Panc1 (cell line): ENCODE measurements at regions not wholly inside any gene's neighbourhood (a gene's known extent, or its start where the extent isn't known, plus 50 kb on each side); places are given as distances from the start of the nearest gene placed in this dataset.

Experiments
- ATAC-seq: fragments of 200-7000 bp; cut with Tn5 transposase; 2 replicates; pipeline ENCODE4 v1.9.1; 2020; ENCODE audit warnings: mild to moderate bottlenecking, moderate library complexity
- BruUV-seq: library from RNA; stranded (reverse); fragments of 400-500 nt; replicated peaks from 2 replicates; lab custom pipeline; 2021; lab: Mats Ljungman, UMichigan
- CTCF ChIA-PET: fragments of 300-600 bp; sonication (Branson Sonifier 250); formaldehyde crosslinking; loops from one replicate; lab custom pipeline; 2022; ENCODE audit warnings: antibody characterized with exemption; lab: Charles Lee
- POLR2A ChIA-PET: fragments of 300-600 bp; sonication (Branson Sonifier 250); formaldehyde crosslinking; loops from one replicate; lab custom pipeline; 2022; ENCODE audit warnings: antibody characterized with exemption; lab: Charles Lee
- DNase-seq: peaks from one replicate; pipeline ENCODE4 v3.0.0-alpha.2; 2010; ENCODE audit warnings: low read depth, low spot score
- H3K27ac ChIP-seq: 2 replicates; pipeline ENCODE4 v1.5.1; 2011; ENCODE audit warnings: mild to moderate bottlenecking, low read length, inconsistent platforms
- H3K27me3 ChIP-seq: fragments of 200-500 bp; sonication (Bioruptor generic); 2 replicates; pipeline ENCODE4 v1.6.0; 2014; ENCODE audit warnings: low read length, inconsistent platforms; ENCODE audit not compliant: control insufficient read depth, insufficient read depth
- H3K36me3 ChIP-seq: fragments of 200-500 bp; sonication (Bioruptor generic); 2 replicates; pipeline ENCODE4 v1.5.1; 2014; ENCODE audit warnings: inconsistent platforms, mild to moderate bottlenecking, low read length, moderate library complexity; ENCODE audit not compliant: control insufficient read depth, insufficient read depth
- H3K4me1 ChIP-seq: 2 replicates; pipeline ENCODE4 v1.5.1; 2011; ENCODE audit warnings: inconsistent platforms, mild to moderate bottlenecking, low read length, moderate library complexity; ENCODE audit not compliant: control insufficient read depth, insufficient read depth
- H3K4me3 ChIP-seq, 2 experiments: 2 replicates each; pipeline ENCODE4 v1.5.1; 2011 to 2012; ENCODE audit warnings: low read depth in 2 of 2, low read length in 2 of 2, mild to moderate bottlenecking in 2 of 2, inconsistent platforms in 1 of 2, moderate library complexity in 1 of 2
- H3K9me3 ChIP-seq: fragments of 200-500 bp; sonication (Bioruptor generic); 2 replicates; pipeline ENCODE4 v1.5.1; 2014; ENCODE audit warnings: low read depth, mild to moderate bottlenecking, inconsistent platforms, low read length, moderate library complexity; ENCODE audit not compliant: control insufficient read depth, insufficient read depth
- CTCF ChIP-seq: fragments of 450-650 bp; IDR thresholded peaks from 2 replicates; pipeline ENCODE4 v1.5.1; 2017; ENCODE audit warnings: mild to moderate bottlenecking
- POLR2AphosphoS5 ChIP-seq: IDR thresholded peaks from 2 replicates; pipeline ENCODE4 v1.6.1; 2012; ENCODE audit warnings: mild to moderate bottlenecking, low read depth, low read length, moderate library complexity
- REST ChIP-seq, 2 experiments: IDR thresholded peaks; 2 replicates each; pipeline ENCODE4 v1.6.1; 2011 to 2012; ENCODE audit warnings: low read depth in 2 of 2, control low read depth in 1 of 2, low read length in 1 of 2, mild to moderate bottlenecking in 1 of 2, moderate library complexity in 1 of 2; ENCODE audit not compliant: insufficient read depth in 1 of 2
- SIN3A ChIP-seq: IDR thresholded peaks from 2 replicates; pipeline ENCODE4 v1.6.1; 2012; ENCODE audit warnings: low read depth, mild to moderate bottlenecking, low read length, moderate library complexity, borderline replicate concordance; ENCODE audit not compliant: insufficient read depth
- TCF7L2 ChIP-seq: IDR thresholded peaks from 2 replicates; pipeline ENCODE4 v1.6.1; 2011; ENCODE audit warnings: mild to moderate bottlenecking, low read depth, low read length, inconsistent platforms
- in situ Hi-C: cut with HindIII; loops from 2 replicates; pipeline ENCODE4 v1.10.0; 2016; ENCODE audit warnings: low sequenced_read_pairs, low pct_unique_long_range_greater_than_20kb
- intact Hi-C: fragments of 100-400 bp; cut with micrococcal nuclease; formaldehyde crosslinking; loops from one replicate; pipeline ENCODE4 v1.10.0; 2022; ENCODE audit not compliant: unreplicated experiment

- Histone ChIP-seq H3K9me3 (no peaks in the 10 kb centered on the region), H3K27ac (no peak overlapping the region), H3K4me1 (no peaks in the 10 kb centered on the region), H3K27me3 (no peaks in the 10 kb centered on the region), H3K4me3 (no peak overlapping the region), H3K36me3 (no peaks in the 10 kb centered on the region)
- intact Hi-C loops = no loop called here
- ATAC-seq (no peak), DNase-seq (no peak)
- CTCF ChIA-PET = no interaction called here
- BruUV-seq = no TSS peak
- TF ChIP-seq CTCF (no peak), TCF7L2 (no peak), SIN3A (no peak), REST (IDR thresholded peaks at IDR 0.05; ENCODE audit: insufficient read depth in 1 of 2, low read depth in 2 of 2, low read length in 1 of 2) (no peak), POLR2AphosphoS5 (no peak)
- POLR2A ChIA-PET = no interaction called here
- in situ Hi-C loops = no loop called here
Measured at GRCh38 chr2:236767941-236768340, 198.3 kb downstream of the ACKR3 start.

DNA sequence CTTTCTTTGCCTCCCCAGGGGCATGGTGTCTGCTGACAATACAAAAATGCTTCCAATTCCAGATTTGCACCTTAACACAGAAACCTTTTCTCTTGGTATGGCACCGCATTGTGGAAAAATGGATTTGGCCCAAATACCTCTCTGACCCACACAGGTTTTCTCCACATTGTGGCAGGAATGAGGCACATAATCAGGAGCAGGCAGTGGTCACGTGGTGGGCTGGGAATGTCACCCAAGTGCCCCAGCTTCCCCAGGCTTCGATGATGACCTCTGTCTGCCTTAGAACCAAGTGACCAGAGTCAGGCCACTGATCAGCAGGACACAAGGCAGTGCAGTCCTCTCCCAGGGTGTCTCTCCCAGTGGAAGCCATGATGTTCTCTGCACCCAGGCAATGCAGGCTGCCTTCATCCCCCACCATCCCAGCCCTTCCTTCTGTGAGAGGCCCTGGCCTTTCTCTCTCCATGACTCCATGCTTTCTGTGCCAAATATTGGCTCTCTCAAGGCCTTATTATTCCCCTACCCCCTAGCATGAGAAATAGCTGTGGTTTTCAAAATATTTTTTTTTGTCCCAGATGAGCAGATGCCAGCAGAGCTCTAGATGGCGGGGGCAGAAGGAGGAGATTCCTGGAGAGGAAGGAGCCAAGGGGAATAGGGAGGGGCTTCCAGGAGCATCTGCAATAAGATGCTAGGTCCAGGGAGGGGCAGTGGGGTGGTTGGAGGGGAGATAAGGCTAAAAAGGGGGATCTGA lies 198.9 kb downstream of the ACKR3 start:
- intact Hi-C loops = no loop called here
- BruUV-seq = no TSS peak
- POLR2A ChIA-PET = no interaction called here

More for the DNA sequence above, 198.9 kb downstream of the ACKR3 start:
- H3K4me1 ChIP-seq = no peaks in the 10 kb centered on the region
- CTCF ChIA-PET = no interaction called here
- ATAC-seq (no peak), DNase-seq (no peak)
- TF ChIP-seq REST (IDR thresholded peaks at IDR 0.05; ENCODE audit: insufficient read depth in 1 of 2, low read depth in 2 of 2, low read length in 1 of 2) (no peak), TCF7L2 (no peak), SIN3A (no peak), CTCF (no peak), POLR2AphosphoS5 (no peak)
- no peaks in the 10 kb centered on the region for H3K36me3 ChIP-seq
- H3K27ac ChIP-seq = no peak overlapping the region
- no peaks in the 10 kb centered on the region for H3K27me3 ChIP-seq
- no peaks in the 10 kb centered on the region for H3K9me3 ChIP-seq
- in situ Hi-C loops = no loop called here
- H3K4me3 ChIP-seq = no peak overlapping the region
